ENCODE measurements at regions not wholly inside any gene's neighbourhood (a gene's known extent, or its start where the extent isn't known, plus 50 kb on each side); places are given as distances from the start of the nearest gene placed in this dataset.

DNA sequence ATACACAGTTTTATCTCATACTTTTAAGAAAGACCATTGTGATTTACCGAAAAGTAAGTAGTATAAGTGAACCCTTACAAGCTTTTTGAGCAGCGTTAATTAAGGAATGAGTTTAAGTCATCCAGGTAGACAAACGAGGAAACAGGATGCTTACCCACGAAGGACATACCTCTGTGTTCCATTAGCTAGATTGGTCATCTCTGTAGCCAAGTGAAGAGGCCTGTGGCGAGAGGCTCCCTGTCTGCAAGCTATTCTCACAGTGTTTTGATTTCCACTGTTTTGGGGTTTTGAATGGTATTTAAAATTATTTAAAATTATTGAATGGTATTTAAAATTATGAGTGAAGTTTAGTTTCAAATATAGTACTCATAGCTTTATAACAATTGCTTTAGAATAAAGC is 342.1 kb upstream of the RGS6 start:
- no peaks in the 10 kb centered on the region for H3K9me3 ChIP-seq
- H3K36me3 ChIP-seq, result no peaks in the 10 kb centered on the region
- intact Hi-C loops (cut with DNase I), result no loop called here
- WGBS, result 94% methylated on average over 5 of the region's 5 CpGs
- H3K27me3 ChIP-seq, result no peaks in the 10 kb centered on the region
- H3K4me1 ChIP-seq, result peaks cover 14 to 50% (median 36%) of the 10 kb centered on the region in 4 donors
- no peak overlapping the region for H3K27ac ChIP-seq (replicated peaks in 1 of 4)
- TF ChIP-seq POLR2AphosphoS5 (IDR thresholded peaks at IDR 0.05) (no peak), POLR2A (IDR thresholded peaks at IDR 0.05; ENCODE audit: low read depth) (no peak), EP300 (IDR thresholded peaks at IDR 0.05) (no peak)
- TF ChIP-seq, protein P1, sequence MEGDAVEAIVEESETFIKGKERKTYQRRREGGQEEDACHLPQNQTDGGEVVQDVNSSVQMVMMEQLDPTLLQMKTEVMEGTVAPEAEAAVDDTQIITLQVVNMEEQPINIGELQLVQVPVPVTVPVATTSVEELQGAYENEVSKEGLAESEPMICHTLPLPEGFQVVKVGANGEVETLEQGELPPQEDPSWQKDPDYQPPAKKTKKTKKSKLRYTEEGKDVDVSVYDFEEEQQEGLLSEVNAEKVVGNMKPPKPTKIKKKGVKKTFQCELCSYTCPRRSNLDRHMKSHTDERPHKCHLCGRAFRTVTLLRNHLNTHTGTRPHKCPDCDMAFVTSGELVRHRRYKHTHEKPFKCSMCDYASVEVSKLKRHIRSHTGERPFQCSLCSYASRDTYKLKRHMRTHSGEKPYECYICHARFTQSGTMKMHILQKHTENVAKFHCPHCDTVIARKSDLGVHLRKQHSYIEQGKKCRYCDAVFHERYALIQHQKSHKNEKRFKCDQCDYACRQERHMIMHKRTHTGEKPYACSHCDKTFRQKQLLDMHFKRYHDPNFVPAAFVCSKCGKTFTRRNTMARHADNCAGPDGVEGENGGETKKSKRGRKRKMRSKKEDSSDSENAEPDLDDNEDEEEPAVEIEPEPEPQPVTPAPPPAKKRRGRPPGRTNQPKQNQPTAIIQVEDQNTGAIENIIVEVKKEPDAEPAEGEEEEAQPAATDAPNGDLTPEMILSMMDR (IDR thresholded peaks at IDR 0.05), result no peak
- DNase-seq (ENCODE audit: extremely low spot score), result no peak
- H3K4me3 ChIP-seq, result no peak overlapping the region

DNA sequence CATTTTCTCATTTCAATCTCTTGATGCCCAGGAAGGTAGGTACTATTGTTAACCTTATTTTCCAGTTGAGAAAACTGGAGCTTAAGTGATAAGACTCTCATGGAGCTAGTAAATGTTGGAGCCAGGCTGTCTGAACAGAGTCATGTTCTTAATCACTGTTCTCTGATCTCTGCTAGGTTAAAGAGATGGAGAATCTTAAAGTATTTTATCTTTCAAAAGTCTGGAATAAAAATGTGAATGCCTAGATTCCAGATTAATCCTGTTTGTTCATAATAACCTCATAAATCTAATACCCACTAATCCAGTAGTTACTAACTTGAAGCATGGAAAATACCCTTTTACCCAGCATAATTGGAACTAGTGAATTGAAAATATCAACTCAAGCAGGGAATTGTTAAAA is 341.0 kb upstream of the RGS6 start:
- H3K27me3 ChIP-seq, result no peaks in the 10 kb centered on the region
- H3K27ac ChIP-seq (replicated peaks in 1 of 4), result no peak overlapping the region
- no peak for DNase-seq (ENCODE audit: extremely low spot score)
- TF ChIP-seq EP300 (IDR thresholded peaks at IDR 0.05) (no peak), POLR2A (IDR thresholded peaks at IDR 0.05; ENCODE audit: low read depth) (no peak)
- peaks cover 8 to 44% (median 35%) of the 10 kb centered on the region in 4 donors for H3K4me1 ChIP-seq
- H3K9me3 ChIP-seq, result no peaks in the 10 kb centered on the region
- no peak overlapping the region for H3K4me3 ChIP-seq
- H3K36me3 ChIP-seq, result no peaks in the 10 kb centered on the region
- intact Hi-C loops (cut with DNase I), result no loop called here

DNA sequence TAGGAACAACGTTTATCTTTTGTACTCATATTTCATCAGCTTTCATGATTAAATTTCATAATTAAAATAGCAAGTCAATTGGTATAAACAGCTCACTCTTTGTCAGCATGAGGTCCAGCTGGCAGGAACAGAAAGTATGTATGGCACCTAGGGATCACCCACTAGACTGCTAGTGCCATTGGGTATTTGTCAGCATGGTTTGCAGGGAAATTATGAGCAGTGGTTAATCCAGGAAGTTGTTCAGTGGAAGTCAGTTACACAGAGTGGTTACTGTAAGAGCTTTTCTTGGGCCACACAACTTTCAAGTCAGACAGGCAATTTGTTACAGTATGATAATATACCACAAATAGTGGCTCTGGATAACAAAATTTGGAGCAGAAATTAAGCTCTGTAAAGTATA is 340.3 kb upstream of the RGS6 start:
- H3K4me1 ChIP-seq, result peaks cover 4 to 37% (median 28%) of the 10 kb centered on the region in 4 donors
- WGBS, result 44% methylated on average over 1 of the region's 1 CpG

DNA sequence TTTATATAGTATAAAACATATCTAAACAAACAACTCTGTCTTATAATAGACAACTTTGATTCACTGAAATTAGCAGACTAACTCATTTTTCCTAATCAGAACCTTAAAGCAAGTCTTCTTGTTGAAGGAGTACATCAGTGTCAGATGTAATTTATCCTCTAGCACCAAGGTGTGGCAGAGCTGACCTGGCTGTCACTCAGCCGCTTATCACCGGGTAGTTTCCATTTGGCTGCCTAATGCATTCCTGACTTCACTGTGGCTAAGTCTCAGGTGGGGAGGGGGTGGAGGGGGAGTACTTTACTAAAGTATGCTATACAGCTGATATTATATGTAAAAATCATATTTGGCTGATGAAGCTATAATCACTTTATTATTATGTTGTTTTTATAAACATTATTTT is 339.9 kb upstream of the RGS6 start:
- no peaks in the 10 kb centered on the region for H3K36me3 ChIP-seq
- no peaks in the 10 kb centered on the region for H3K9me3 ChIP-seq
- WGBS, result 54% methylated on average over 2 of the region's 2 CpGs
- DNase-seq (ENCODE audit: extremely low spot score), result no peak
- no peak overlapping the region for H3K27ac ChIP-seq (replicated peaks in 1 of 4)
- H3K27me3 ChIP-seq, result no peaks in the 10 kb centered on the region
- TF ChIP-seq POLR2AphosphoS5 (IDR thresholded peaks at IDR 0.05) (no peak), EP300 (IDR thresholded peaks at IDR 0.05) (no peak), POLR2A (IDR thresholded peaks at IDR 0.05; ENCODE audit: low read depth) (no peak)
- TF ChIP-seq, protein P1 (IDR thresholded peaks at IDR 0.05), result no peak
- intact Hi-C loops (cut with DNase I), result no loop called here
- peaks cover 4 to 32% (median 26%) of the 10 kb centered on the region in 4 donors for H3K4me1 ChIP-seq
- H3K4me3 ChIP-seq, result no peak overlapping the region

More for the DNA sequence above, 340.3 kb upstream of the RGS6 start:
- Histone ChIP-seq H3K4me3 (no peak overlapping the region), H3K27me3 (no peaks in the 10 kb centered on the region), H3K9me3 (no peaks in the 10 kb centered on the region), H3K27ac (replicated peaks in 1 of 4) (no peak overlapping the region), H3K36me3 (no peaks in the 10 kb centered on the region)
- DNase-seq (ENCODE audit: extremely low spot score), result no peak
- intact Hi-C loops (cut with DNase I), result no loop called here
- TF ChIP-seq, protein P1 (IDR thresholded peaks at IDR 0.05), result no peak

DNA sequence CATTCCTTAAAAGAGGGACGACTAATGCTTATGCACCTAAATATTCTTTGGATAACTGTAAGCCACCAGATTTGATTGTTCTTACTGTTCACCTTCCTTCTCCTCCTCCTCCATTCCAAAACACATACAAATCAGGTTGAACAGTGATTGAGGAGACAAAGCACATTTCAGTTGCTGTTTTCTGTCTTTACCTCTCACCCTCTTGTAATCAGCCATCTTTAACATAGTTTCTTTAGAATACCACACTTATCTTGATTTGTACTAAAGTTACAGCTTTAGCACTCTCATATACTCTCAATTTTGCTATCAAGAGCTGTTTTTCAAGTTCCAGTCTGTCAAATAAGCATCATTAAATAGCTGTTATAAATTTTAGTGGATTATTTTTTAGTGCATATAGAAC is 338.3 kb upstream of the RGS6 start:
- DNase-seq (ENCODE audit: extremely low spot score), result no peak
- Histone ChIP-seq H3K9me3 (no peaks in the 10 kb centered on the region), H3K36me3 (no peaks in the 10 kb centered on the region), H3K4me1 (peaks cover 4 to 31% (median 26%) of the 10 kb centered on the region in 4 donors), H3K27me3 (no peaks in the 10 kb centered on the region), H3K4me3 (no peak overlapping the region), H3K27ac (replicated peaks in 1 of 4) (no peak overlapping the region)
- TF ChIP-seq POLR2A (IDR thresholded peaks at IDR 0.05; ENCODE audit: low read depth), result no peak
- TF ChIP-seq, protein P1 (IDR thresholded peaks at IDR 0.05), result no peak
- no peak for TF ChIP-seq POLR2AphosphoS5 (IDR thresholded peaks at IDR 0.05)
- TF ChIP-seq EP300 (IDR thresholded peaks at IDR 0.05), result no peak
- intact Hi-C loops (cut with DNase I), result no loop called here
- WGBS, result 100% methylated on average over 1 of the region's 1 CpG

Data from esophagus muscularis mucosa (tissue), 4 donors.